ENCODE measurements at regions not wholly inside any gene's neighbourhood (a gene's known extent, or its start where the extent isn't known, plus 50 kb on each side); places are given as distances from the start of the nearest gene placed in this dataset.

GRCh38 chr5:129821477-129822131 is 73.7 kb downstream of the MINAR2 start:
- Histone ChIP-seq H3K4me1 (no peaks in the 10 kb centered on the region), H3K4me3 (no peak overlapping the region), H3K36me3 (no peaks in the 10 kb centered on the region), H3K9me3 (no peaks in the 10 kb centered on the region), H3K27me3 (no peaks in the 10 kb centered on the region), H3K27ac (no peak overlapping the region)
- DNase-seq, result no peak
- TF ChIP-seq EP300 (IDR thresholded peaks at IDR 0.05) (no peak), CTCF (IDR thresholded peaks at IDR 0.05) (no peak), POLR2A (IDR thresholded peaks at IDR 0.05) (no peak), POLR2AphosphoS5 (IDR thresholded peaks at IDR 0.05) (no peak)
- WGBS, 2 donors, result 67 to 80% methylated on average over 2 of the region's 2 CpGs
- ATAC-seq (ENCODE audit: low FRiP score in 2 of 2), result no peak

GRCh38 chr5:129830288-129830687 is 74.0 kb upstream of the CHSY3 start:
- DNase-seq, result no peak
- no peak overlapping the region for H3K4me3 ChIP-seq
- no peak overlapping the region for H3K27ac ChIP-seq
- ATAC-seq (ENCODE audit: low FRiP score in 2 of 2), result no peak
- 60 to 67% methylated on average over 2 of the region's 2 CpGs for WGBS, 2 donors
- H3K27me3 ChIP-seq, result no peaks in the 10 kb centered on the region
- no peaks in the 10 kb centered on the region for H3K4me1 ChIP-seq
- H3K36me3 ChIP-seq, result no peaks in the 10 kb centered on the region
- no peaks in the 10 kb centered on the region for H3K9me3 ChIP-seq
- TF ChIP-seq CTCF (IDR thresholded peaks at IDR 0.05) (no peak), POLR2AphosphoS5 (IDR thresholded peaks at IDR 0.05) (no peak), POLR2A (IDR thresholded peaks at IDR 0.05) (no peak), EP300 (IDR thresholded peaks at IDR 0.05) (no peak)

GRCh38 chr5:129836321-129836720 is 67.9 kb upstream of the CHSY3 start:
- Histone ChIP-seq H3K4me1 (no peaks in the 10 kb centered on the region), H3K27me3 (no peaks in the 10 kb centered on the region), H3K36me3 (no peaks in the 10 kb centered on the region), H3K27ac (no peak overlapping the region), H3K9me3 (no peaks in the 10 kb centered on the region), H3K4me3 (no peak overlapping the region)
- 61% methylated on average over 2 of the region's 2 CpGs for WGBS, 2 donors
- TF ChIP-seq POLR2AphosphoS5 (IDR thresholded peaks at IDR 0.05) (no peak), CTCF (IDR thresholded peaks at IDR 0.05) (no peak), POLR2A (IDR thresholded peaks at IDR 0.05) (no peak), EP300 (IDR thresholded peaks at IDR 0.05) (no peak)
- DNase-seq (no peak), ATAC-seq (ENCODE audit: low FRiP score in 2 of 2) (no peak)

GRCh38 chr5:129844764-129845163 is 59.5 kb upstream of the CHSY3 start:
- Histone ChIP-seq H3K9me3 (no peaks in the 10 kb centered on the region), H3K4me3 (no peak overlapping the region), H3K27ac (no peak overlapping the region), H3K4me1 (no peaks in the 10 kb centered on the region), H3K27me3 (no peaks in the 10 kb centered on the region), H3K36me3 (no peaks in the 10 kb centered on the region)
- TF ChIP-seq CTCF (IDR thresholded peaks at IDR 0.05), result no peak
- no peak for DNase-seq
- no peak for ATAC-seq (ENCODE audit: low FRiP score in 2 of 2)

GRCh38 chr5:129852747-129853352 is 51.4 kb upstream of the CHSY3 start:
- Histone ChIP-seq H3K4me1 (peaks cover 0 to 6% (median 2%) of the 10 kb centered on the region in 4 donors), H3K27ac (no peak overlapping the region), H3K27me3 (no peaks in the 10 kb centered on the region), H3K4me3 (no peak overlapping the region), H3K36me3 (no peaks in the 10 kb centered on the region), H3K9me3 (no peaks in the 10 kb centered on the region)
- ATAC-seq (ENCODE audit: low FRiP score in 2 of 2) (peak in 1 of 2 donors; percentile 87), DNase-seq (peak in 1 of 2 donors; percentile 56)
- WGBS, 2 donors, result 23 to 25% methylated on average over 6 of the region's 6 CpGs
- TF ChIP-seq POLR2AphosphoS5 (IDR thresholded peaks at IDR 0.05), result no peak
- peak in 5 of 6 experiments; percentile 63 to 76 (median 71) for TF ChIP-seq CTCF (IDR thresholded peaks at IDR 0.05)

Measured in upper lobe of left lung (tissue), 6 donors.